Subcutaneous abdominal adipose tissue (tissue), 5 donors: ENCODE measurements at regions not wholly inside any gene's neighbourhood (a gene's known extent, or its start where the extent isn't known, plus 50 kb on each side); places are given as distances from the start of the nearest gene placed in this dataset.

Experiments
- H3K27ac ChIP-seq: one replicate; pipeline ENCODE4 v1.7.0; 2013; ENCODE audit warnings: low read depth, mild to moderate bottlenecking, inconsistent platforms, low read length, moderate library complexity
- H3K27me3 ChIP-seq, 5 donors: one replicate each; pipeline ENCODE4 v1.7.0; 2013; ENCODE audit warnings: low read length in 5 of 5, inconsistent platforms in 1 of 5; ENCODE audit not compliant: control insufficient read depth in 5 of 5, insufficient read depth in 4 of 5
- H3K36me3 ChIP-seq, 5 donors: one replicate each; pipeline ENCODE4 v1.7.0; 2013; ENCODE audit warnings: low read length in 5 of 5; ENCODE audit not compliant: control insufficient read depth in 5 of 5, insufficient read depth in 5 of 5
- H3K4me1 ChIP-seq, 5 donors: one replicate each; pipeline ENCODE4 v1.7.0; 2013; ENCODE audit warnings: low read length in 5 of 5, mild to moderate bottlenecking in 3 of 5, moderate library complexity in 1 of 5; ENCODE audit not compliant: control insufficient read depth in 5 of 5, insufficient read depth in 5 of 5
- H3K4me3 ChIP-seq, 5 donors: one replicate each; pipeline ENCODE4 v1.7.0; 2013; ENCODE audit warnings: low read length in 5 of 5, low read depth in 1 of 5
- H3K9ac ChIP-seq, 5 donors: one replicate each; pipeline ENCODE4 v1.7.0; 2013; ENCODE audit warnings: low read length in 5 of 5, mild to moderate bottlenecking in 4 of 5, moderate library complexity in 3 of 5
- H3K9me3 ChIP-seq, 5 donors: one replicate each; pipeline ENCODE4 v1.7.0; 2013; ENCODE audit warnings: low read length in 5 of 5; ENCODE audit not compliant: control insufficient read depth in 5 of 5
- donor health status: healthy.
- donor health status: healthy.
- donor health status: healthy.
- donor health status: healthy.
- donor health status: healthy.

DNA sequence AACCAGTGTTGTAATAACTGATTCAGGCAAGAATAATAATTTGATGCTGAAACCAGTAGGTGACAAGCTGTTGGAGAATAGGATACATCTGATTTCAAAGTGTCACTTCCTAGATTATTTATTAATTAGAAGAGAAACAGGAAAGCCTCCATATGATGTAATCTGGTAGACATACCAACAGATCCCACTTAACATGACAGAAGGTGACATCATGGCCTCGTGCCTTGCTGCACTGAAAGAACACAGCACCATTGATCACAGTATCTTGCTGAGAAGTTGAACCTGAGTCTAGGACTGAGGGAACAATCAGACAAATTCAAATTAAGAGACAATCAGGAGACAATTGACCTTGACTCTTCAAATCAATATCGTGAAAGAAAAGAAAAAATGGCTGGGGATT lies 131.6 kb upstream of the DLGAP1 start:
- H3K27ac ChIP-seq = no peak overlapping the region
- no peak overlapping the region for H3K4me3 ChIP-seq
- no peak overlapping the region for H3K9ac ChIP-seq
- no peaks in the 10 kb centered on the region for H3K27me3 ChIP-seq
- no peaks in the 10 kb centered on the region for H3K36me3 ChIP-seq
- no peaks in the 10 kb centered on the region for H3K4me1 ChIP-seq
- H3K9me3 ChIP-seq = no peaks in the 10 kb centered on the region

GRCh38 chr18:4582431-4583335 lies 127.6 kb upstream of the DLGAP1 start:
- Histone ChIP-seq H3K27ac (no peak overlapping the region), H3K4me3 (no peak overlapping the region), H3K4me1 (no peaks in the 10 kb centered on the region), H3K27me3 (no peaks in the 10 kb centered on the region), H3K9ac (no peak overlapping the region), H3K9me3 (peaks cover 4 to 17% (median 8%) of the 10 kb centered on the region in 5 donors), H3K36me3 (no peaks in the 10 kb centered on the region)

GRCh38 chr18:4581966-4582365 lies 126.9 kb upstream of the DLGAP1 start:
- H3K9me3 ChIP-seq = peaks cover 4 to 20% (median 12%) of the 10 kb centered on the region in 5 donors
- no peaks in the 10 kb centered on the region for H3K36me3 ChIP-seq
- no peak overlapping the region for H3K9ac ChIP-seq
- no peak overlapping the region for H3K4me3 ChIP-seq
- H3K27me3 ChIP-seq = no peaks in the 10 kb centered on the region
- H3K4me1 ChIP-seq = no peaks in the 10 kb centered on the region
- no peak overlapping the region for H3K27ac ChIP-seq

DNA sequence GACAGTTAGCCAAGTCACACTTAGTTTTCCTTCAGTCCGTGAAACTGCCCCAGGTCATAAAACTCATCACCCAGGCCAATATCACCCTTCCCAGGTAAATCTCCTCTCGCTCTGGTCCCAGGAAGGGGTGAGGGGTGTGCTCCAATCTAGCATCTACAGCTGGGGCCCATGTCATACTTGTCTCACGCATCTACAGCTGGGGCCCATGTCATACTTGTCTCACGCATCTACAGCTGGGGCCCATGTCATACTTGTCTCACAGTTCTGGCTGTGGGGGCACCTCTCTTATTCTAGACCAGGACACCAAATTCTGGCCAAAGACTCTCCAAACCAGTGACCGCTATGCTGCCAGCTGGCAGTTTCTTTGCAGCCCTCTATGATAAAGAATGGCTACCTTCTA lies 123.3 kb upstream of the DLGAP1 start:
- Histone ChIP-seq H3K9me3 (peaks cover 7 to 43% (median 18%) of the 10 kb centered on the region in 5 donors), H3K27ac (no peak overlapping the region), H3K9ac (no peak overlapping the region)

DNA sequence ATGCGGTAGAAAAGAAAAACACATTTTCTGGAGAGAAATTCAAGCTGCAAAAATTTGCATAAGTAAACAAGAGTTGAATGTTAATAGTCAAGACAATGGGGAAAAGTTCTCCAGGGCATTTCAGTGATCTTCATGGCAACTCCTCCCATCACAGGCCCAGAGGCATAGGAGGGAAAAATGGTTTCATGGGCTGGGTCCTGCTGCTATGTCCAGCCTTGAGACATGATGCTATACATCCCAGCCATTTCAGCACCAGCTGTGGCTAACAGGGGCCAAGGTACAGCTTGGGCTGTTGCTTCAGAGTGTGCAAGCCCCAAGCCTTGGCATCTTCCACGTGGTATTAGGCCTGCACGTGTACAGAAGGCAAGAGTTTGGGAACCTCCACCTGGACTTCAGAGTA lies 118.6 kb upstream of the DLGAP1 start:
- H3K27me3 ChIP-seq = no peaks in the 10 kb centered on the region
- no peaks in the 10 kb centered on the region for H3K4me1 ChIP-seq
- H3K9me3 ChIP-seq = peaks cover 7 to 40% (median 23%) of the 10 kb centered on the region in 5 donors
- no peak overlapping the region for H3K27ac ChIP-seq
- no peak overlapping the region for H3K9ac ChIP-seq
- peak overlapping the region in 1 of 5 donors; percentile 15 for H3K4me3 ChIP-seq
- H3K36me3 ChIP-seq = no peaks in the 10 kb centered on the region

More for the DNA sequence above, 123.3 kb upstream of the DLGAP1 start:
- H3K27me3 ChIP-seq = no peaks in the 10 kb centered on the region
- no peaks in the 10 kb centered on the region for H3K36me3 ChIP-seq
- H3K4me3 ChIP-seq = no peak overlapping the region
- no peaks in the 10 kb centered on the region for H3K4me1 ChIP-seq

DNA sequence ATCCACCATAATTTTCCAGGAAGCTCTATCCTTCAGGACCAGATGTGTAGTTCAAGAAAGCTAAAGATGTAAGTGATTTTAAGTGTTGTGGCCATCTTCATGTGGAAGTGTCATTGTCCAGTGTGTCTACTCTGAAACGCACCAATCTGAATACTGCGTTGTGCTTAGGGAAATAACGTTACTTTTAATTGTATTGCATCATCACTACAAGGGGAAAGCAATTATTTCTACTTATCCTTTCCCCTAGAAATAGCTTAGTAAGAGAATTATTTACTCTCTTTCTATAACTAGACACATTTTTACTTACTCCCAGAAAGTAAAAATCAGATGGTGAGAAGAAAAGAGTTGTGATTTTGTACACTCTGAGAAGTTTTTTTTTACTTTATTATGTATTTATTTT lies 102.4 kb upstream of the DLGAP1 start:
- Histone ChIP-seq H3K36me3 (no peaks in the 10 kb centered on the region), H3K27ac (no peak overlapping the region)

GRCh38 chr18:4551001-4551360 lies 95.9 kb upstream of the DLGAP1 start:
- Histone ChIP-seq H3K27ac (no peak overlapping the region), H3K27me3 (no peaks in the 10 kb centered on the region), H3K36me3 (no peaks in the 10 kb centered on the region), H3K4me1 (no peaks in the 10 kb centered on the region), H3K9me3 (peaks cover 0 to 4% (median 0%) of the 10 kb centered on the region in 5 donors), H3K9ac (no peak overlapping the region), H3K4me3 (no peak overlapping the region)

More for the DNA sequence above, 102.4 kb upstream of the DLGAP1 start:
- Histone ChIP-seq H3K27me3 (no peaks in the 10 kb centered on the region), H3K4me3 (no peak overlapping the region), H3K4me1 (no peaks in the 10 kb centered on the region), H3K9me3 (peaks cover 0 to 3% (median 0%) of the 10 kb centered on the region in 5 donors), H3K9ac (no peak overlapping the region)

DNA sequence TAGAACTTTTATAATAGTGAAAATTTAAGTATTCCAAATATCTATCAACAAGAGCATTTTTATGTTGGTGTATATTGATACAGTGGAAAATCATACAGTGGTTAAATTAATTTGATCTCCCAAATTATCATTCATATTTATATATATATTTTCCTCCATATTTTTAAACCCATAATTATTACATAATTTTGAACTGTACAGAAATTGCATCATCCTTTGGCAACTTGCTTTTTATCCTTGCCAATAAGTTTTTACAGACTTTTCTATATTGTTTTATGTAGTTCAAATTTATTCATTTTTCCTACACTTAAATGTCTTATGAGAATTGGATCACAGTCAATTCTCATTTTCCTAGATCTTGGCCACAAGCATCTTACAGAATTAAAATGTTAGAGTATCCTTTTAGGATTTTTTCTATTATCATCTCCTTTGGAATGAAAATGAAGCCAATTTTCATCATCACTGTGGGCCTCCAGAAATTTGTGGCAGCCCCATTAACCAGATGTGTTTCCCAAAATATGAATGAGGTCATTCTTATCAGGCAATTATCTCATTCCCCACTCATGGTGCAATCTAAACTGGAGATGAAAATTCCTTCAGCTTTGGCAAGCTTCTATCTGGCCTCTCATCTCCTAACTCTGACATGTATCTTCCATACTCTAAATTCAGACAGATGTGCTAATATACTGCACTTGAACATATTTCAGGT lies 94.2 kb upstream of the DLGAP1 start:
- Histone ChIP-seq H3K9ac (no peak overlapping the region), H3K27ac (no peak overlapping the region)

DNA sequence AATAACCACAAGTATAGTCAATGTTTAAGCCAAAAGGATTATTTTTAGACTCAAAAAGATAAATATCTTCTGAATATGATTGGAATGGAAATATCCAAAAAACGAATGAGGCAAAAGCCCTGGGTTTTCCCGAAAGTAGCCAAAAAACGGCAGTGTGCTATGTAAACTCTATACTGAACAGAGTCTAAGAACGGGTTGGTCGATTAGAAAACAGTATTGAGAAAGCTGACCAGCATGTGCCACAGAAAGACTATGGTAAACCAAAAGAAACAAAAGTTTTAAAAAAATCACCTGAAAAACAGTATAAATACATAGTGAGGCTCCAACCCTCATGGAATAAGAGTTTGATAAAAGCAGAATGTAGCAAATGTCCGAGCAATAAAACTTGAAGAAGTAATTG lies 92.0 kb upstream of the DLGAP1 start:
- Histone ChIP-seq H3K36me3 (no peaks in the 10 kb centered on the region), H3K4me1 (no peaks in the 10 kb centered on the region), H3K4me3 (no peak overlapping the region), H3K27me3 (no peaks in the 10 kb centered on the region), H3K9me3 (no peaks in the 10 kb centered on the region), H3K9ac (no peak overlapping the region), H3K27ac (no peak overlapping the region)

More for the DNA sequence above, 94.2 kb upstream of the DLGAP1 start:
- no peaks in the 10 kb centered on the region for H3K4me1 ChIP-seq
- no peak overlapping the region for H3K4me3 ChIP-seq
- peaks cover 0 to 4% (median 0%) of the 10 kb centered on the region in 5 donors for H3K9me3 ChIP-seq
- H3K27me3 ChIP-seq = no peaks in the 10 kb centered on the region
- no peaks in the 10 kb centered on the region for H3K36me3 ChIP-seq

- no peak overlapping the region for H3K4me3 ChIP-seq
- no peak overlapping the region for H3K27ac ChIP-seq
- H3K27me3 ChIP-seq = no peaks in the 10 kb centered on the region
- H3K36me3 ChIP-seq = no peaks in the 10 kb centered on the region
- no peak overlapping the region for H3K9ac ChIP-seq
- H3K4me1 ChIP-seq = no peaks in the 10 kb centered on the region
- H3K9me3 ChIP-seq = peaks cover 0 to 8% (median 0%) of the 10 kb centered on the region in 5 donors
Measured at GRCh38 chr18:4544142-4544541, 89.0 kb upstream of the DLGAP1 start.
